Right lobe of liver (tissue), 4 donors: ENCODE measurements at regions not wholly inside any gene's neighbourhood (a gene's known extent, or its start where the extent isn't known, plus 50 kb on each side); places are given as distances from the start of the nearest gene placed in this dataset.

Experiments used
- POLR2A ChIP-seq: fragments of 450-650 bp; IDR thresholded peaks from one replicate; pipeline ENCODE4 v1.6.1; 2017; ENCODE audit warnings: antibody characterized with exemption, mild to moderate bottlenecking
- TF ChIP-seq, protein P1 (sequence below), 4 donors: fragments of 200-600 bp in 3 of 4; fragments of 450-650 bp in 1 of 4; IDR thresholded peaks; one replicate each; pipeline versions ENCODE4 v1.5.1 to v1.8.0; 2016 to 2022; ENCODE audit warnings: antibody characterized with exemption in 4 of 4, mild to moderate bottlenecking in 2 of 4
- donor health status: DM: no; HTN: no; CAD: no.
- donor health status: DM: no; HTN: no; CAD: no.
- donor health status: DM: no; HTN: yes; CAD: no.

DNA sequence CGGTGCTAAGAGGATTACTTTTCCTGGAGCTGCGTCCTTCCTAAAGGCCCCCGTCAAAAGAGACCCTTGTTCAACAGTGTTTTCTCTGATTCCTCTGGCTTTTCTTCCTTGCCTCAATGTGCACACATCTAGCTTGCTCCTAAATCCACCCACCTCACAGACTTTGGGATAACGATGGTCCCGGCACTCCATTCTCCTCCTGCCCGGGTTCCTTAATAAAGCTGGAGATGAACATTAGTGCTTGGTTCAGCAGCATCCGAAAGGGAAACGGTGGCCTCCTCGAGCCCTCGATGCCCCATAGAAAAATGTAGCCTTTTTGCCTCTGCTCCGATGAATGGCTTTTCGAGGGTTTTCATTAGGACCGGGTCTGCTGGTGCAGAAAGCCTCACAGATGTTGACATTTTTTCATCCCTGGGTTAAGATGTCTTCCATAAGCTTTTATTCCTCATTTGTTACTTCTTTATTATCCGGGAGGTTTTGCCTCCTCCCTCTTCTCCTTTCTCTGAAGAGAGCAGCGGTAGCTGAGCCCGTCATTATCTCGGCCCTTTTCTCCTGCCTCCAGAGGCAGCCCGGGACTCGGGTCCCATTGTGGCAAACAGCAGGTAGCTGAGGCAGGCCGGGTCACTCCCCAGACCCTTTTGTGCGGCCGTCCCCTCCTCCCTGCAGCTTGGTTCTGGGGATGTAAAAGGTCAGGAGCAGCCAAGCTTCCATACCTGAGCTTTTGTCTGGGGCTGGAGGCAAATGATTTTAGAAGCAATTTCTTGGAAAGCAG, 64.6 kb downstream of the CPN2 start:
- TF ChIP-seq, protein P1, sequence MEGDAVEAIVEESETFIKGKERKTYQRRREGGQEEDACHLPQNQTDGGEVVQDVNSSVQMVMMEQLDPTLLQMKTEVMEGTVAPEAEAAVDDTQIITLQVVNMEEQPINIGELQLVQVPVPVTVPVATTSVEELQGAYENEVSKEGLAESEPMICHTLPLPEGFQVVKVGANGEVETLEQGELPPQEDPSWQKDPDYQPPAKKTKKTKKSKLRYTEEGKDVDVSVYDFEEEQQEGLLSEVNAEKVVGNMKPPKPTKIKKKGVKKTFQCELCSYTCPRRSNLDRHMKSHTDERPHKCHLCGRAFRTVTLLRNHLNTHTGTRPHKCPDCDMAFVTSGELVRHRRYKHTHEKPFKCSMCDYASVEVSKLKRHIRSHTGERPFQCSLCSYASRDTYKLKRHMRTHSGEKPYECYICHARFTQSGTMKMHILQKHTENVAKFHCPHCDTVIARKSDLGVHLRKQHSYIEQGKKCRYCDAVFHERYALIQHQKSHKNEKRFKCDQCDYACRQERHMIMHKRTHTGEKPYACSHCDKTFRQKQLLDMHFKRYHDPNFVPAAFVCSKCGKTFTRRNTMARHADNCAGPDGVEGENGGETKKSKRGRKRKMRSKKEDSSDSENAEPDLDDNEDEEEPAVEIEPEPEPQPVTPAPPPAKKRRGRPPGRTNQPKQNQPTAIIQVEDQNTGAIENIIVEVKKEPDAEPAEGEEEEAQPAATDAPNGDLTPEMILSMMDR (IDR thresholded peaks at IDR 0.05) = no peak
- TF ChIP-seq POLR2A = no peak
